ENCODE measurements at regions not wholly inside any gene's neighbourhood (a gene's known extent, or its start where the extent isn't known, plus 50 kb on each side); places are given as distances from the start of the nearest gene placed in this dataset.

DNA sequence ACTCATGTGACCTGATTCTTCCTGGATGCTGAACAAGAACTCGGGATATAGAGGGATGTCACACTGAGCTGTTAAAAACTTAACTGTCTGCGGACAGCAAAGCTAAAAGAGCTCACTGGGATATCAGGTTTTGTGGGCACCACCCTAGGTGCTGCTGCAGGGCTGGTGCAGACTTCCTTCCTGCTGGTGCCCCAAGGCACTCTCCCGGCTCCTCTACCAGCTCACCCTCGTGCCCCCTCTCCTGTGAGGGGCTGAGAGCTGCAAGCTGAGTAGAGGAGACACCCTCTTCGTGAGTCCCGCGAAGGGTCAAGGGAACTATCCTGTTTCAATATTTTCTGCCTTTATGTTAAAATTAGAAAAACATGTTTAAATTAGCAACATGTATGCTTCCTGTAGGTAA, 1475.7 kb downstream of the EFNB2 start:
- TF ChIP-seq, protein P1, sequence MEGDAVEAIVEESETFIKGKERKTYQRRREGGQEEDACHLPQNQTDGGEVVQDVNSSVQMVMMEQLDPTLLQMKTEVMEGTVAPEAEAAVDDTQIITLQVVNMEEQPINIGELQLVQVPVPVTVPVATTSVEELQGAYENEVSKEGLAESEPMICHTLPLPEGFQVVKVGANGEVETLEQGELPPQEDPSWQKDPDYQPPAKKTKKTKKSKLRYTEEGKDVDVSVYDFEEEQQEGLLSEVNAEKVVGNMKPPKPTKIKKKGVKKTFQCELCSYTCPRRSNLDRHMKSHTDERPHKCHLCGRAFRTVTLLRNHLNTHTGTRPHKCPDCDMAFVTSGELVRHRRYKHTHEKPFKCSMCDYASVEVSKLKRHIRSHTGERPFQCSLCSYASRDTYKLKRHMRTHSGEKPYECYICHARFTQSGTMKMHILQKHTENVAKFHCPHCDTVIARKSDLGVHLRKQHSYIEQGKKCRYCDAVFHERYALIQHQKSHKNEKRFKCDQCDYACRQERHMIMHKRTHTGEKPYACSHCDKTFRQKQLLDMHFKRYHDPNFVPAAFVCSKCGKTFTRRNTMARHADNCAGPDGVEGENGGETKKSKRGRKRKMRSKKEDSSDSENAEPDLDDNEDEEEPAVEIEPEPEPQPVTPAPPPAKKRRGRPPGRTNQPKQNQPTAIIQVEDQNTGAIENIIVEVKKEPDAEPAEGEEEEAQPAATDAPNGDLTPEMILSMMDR (conservative IDR thresholded peaks at IDR 0.05; ENCODE audit: low read depth in 2 of 2): no peak
- no peak for TF ChIP-seq EZH2 (IDR thresholded peaks at IDR 0.05; ENCODE audit: low read depth, unreplicated experiment)
- TF ChIP-seq EZH2phosphoT487 (IDR thresholded peaks at IDR 0.05; ENCODE audit: unreplicated experiment): no peak
- TF ChIP-seq, protein P2, sequence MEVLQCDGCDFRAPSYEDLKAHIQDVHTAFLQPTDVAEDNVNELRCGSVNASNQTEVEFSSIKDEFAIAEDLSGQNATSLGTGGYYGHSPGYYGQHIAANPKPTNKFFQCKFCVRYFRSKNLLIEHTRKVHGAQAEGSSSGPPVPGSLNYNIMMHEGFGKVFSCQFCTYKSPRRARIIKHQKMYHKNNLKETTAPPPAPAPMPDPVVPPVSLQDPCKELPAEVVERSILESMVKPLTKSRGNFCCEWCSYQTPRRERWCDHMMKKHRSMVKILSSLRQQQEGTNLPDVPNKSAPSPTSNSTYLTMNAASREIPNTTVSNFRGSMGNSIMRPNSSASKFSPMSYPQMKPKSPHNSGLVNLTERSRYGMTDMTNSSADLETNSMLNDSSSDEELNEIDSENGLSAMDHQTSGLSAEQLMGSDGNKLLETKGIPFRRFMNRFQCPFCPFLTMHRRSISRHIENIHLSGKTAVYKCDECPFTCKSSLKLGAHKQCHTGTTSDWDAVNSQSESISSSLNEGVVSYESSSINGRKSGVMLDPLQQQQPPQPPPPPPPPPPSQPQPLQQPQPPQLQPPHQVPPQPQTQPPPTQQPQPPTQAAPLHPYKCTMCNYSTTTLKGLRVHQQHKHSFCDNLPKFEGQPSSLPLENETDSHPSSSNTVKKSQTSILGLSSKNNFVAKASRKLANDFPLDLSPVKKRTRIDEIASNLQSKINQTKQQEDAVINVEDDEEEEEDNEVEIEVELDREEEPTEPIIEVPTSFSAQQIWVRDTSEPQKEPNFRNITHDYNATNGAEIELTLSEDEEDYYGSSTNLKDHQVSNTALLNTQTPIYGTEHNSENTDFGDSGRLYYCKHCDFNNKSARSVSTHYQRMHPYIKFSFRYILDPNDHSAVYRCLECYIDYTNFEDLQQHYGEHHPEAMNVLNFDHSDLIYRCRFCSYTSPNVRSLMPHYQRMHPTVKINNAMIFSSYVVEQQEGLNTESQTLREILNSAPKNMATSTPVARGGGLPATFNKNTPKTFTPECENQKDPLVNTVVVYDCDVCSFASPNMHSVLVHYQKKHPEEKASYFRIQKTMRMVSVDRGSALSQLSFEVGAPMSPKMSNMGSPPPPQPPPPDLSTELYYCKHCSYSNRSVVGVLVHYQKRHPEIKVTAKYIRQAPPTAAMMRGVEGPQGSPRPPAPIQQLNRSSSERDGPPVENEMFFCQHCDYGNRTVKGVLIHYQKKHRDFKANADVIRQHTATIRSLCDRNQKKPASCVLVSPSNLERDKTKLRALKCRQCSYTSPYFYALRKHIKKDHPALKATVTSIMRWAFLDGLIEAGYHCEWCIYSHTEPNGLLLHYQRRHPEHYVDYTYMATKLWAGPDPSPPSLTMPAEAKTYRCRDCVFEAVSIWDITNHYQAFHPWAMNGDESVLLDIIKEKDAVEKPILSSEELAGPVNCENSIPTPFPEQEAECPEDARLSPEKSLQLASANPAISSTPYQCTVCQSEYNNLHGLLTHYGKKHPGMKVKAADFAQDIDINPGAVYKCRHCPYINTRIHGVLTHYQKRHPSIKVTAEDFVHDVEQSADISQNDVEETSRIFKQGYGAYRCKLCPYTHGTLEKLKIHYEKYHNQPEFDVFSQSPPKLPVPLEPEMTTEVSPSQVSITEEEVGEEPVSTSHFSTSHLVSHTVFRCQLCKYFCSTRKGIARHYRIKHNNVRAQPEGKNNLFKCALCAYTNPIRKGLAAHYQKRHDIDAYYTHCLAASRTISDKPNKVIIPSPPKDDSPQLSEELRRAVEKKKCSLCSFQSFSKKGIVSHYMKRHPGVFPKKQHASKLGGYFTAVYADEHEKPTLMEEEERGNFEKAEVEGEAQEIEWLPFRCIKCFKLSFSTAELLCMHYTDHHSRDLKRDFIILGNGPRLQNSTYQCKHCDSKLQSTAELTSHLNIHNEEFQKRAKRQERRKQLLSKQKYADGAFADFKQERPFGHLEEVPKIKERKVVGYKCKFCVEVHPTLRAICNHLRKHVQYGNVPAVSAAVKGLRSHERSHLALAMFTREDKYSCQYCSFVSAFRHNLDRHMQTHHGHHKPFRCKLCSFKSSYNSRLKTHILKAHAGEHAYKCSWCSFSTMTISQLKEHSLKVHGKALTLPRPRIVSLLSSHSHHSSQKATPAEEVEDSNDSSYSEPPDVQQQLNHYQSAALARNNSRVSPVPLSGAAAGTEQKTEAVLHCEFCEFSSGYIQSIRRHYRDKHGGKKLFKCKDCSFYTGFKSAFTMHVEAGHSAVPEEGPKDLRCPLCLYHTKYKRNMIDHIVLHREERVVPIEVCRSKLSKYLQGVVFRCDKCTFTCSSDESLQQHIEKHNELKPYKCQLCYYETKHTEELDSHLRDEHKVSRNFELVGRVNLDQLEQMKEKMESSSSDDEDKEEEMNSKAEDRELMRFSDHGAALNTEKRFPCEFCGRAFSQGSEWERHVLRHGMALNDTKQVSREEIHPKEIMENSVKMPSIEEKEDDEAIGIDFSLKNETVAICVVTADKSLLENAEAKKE (CRISPR knock-in tag; IDR thresholded peaks at IDR 0.05): no peak
- no peak for TF ChIP-seq POLR2AphosphoS5 (IDR thresholded peaks at IDR 0.05; ENCODE audit: low read depth)
- no peak for TF ChIP-seq ETS1 (IDR thresholded peaks at IDR 0.05)
- no peak for TF ChIP-seq CREB1 (CRISPR knock-in tag; IDR thresholded peaks at IDR 0.05; ENCODE audit: low read depth)
- TF ChIP-seq REST (IDR thresholded peaks at IDR 0.05; ENCODE audit: unreplicated experiment): no peak
- no peak for TF ChIP-seq STAT1 (IDR thresholded peaks at IDR 0.05; ENCODE audit: unreplicated experiment)
- no peak for TF ChIP-seq JUNB (IDR thresholded peaks at IDR 0.05; ENCODE audit: unreplicated experiment)

Measured in GM23338 (cell line).